ENCODE measurements at regions not wholly inside any gene's neighbourhood (a gene's known extent, or its start where the extent isn't known, plus 50 kb on each side); places are given as distances from the start of the nearest gene placed in this dataset.

DNA sequence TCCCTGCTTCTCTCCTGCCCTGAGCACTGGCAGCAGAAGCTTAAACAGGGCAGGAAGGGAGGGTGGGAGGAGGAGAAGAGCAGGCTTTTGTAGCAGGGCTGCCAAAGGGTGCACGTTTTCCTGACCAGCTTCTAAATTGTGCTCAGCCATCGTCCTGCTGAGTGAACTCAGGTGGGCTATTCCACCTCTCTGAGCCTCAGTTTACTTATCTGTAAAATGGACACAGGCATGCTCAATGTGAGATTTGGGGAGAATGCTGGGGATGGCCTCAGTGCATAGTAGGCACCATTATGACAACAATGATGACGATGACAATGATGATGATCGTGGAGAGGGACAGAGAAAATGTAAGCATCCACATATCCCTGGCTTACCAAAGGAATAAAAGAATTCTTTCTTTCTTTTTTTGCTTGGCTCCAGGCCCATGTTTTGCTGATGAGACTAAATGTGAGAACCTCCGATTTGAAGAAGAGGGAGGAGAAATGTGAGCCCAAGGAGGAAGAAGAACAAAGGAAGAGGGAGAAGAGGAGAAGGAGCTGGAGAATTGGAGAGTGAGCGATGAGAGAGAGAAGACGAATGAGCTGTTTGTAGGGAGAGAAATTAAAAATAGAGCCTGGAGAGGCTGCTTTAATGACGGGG, 105.5 kb upstream of the MYL2 start:
- no peak overlapping the region for H3K4me3 ChIP-seq
- H3K4me1 ChIP-seq: no peaks in the 10 kb centered on the region
- H3K27ac ChIP-seq: no peak overlapping the region
- no peaks in the 10 kb centered on the region for H3K9me3 ChIP-seq
- intact Hi-C loops (cut with DNase I; ENCODE audit: low total_unique reads): loop anchor here (5.0 kb wide), 1 partner anchor 1336 kb away; no protein-coding TSS in a partner anchor
- no peak for TF ChIP-seq POLR2A (IDR thresholded peaks at IDR 0.05)
- no peak for TF ChIP-seq POLR2AphosphoS5 (IDR thresholded peaks at IDR 0.05)
- TF ChIP-seq, protein P1, sequence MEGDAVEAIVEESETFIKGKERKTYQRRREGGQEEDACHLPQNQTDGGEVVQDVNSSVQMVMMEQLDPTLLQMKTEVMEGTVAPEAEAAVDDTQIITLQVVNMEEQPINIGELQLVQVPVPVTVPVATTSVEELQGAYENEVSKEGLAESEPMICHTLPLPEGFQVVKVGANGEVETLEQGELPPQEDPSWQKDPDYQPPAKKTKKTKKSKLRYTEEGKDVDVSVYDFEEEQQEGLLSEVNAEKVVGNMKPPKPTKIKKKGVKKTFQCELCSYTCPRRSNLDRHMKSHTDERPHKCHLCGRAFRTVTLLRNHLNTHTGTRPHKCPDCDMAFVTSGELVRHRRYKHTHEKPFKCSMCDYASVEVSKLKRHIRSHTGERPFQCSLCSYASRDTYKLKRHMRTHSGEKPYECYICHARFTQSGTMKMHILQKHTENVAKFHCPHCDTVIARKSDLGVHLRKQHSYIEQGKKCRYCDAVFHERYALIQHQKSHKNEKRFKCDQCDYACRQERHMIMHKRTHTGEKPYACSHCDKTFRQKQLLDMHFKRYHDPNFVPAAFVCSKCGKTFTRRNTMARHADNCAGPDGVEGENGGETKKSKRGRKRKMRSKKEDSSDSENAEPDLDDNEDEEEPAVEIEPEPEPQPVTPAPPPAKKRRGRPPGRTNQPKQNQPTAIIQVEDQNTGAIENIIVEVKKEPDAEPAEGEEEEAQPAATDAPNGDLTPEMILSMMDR (IDR thresholded peaks at IDR 0.05): no peak
- H3K27me3 ChIP-seq: peaks cover 0 to 70% of the 10 kb centered on the region in 2 donors
- H3K36me3 ChIP-seq: no peaks in the 10 kb centered on the region
- DNase-seq (ENCODE audit: low spot score in 2 of 2): no peak

GRCh38 chr12:111025301-111025700, 104.9 kb upstream of the MYL2 start:
- Histone ChIP-seq H3K36me3 (no peaks in the 10 kb centered on the region), H3K27ac (no peak overlapping the region), H3K4me3 (no peak overlapping the region), H3K4me1 (no peaks in the 10 kb centered on the region), H3K27me3 (peaks cover 0 to 68% of the 10 kb centered on the region in 2 donors), H3K9me3 (no peaks in the 10 kb centered on the region)
- DNase-seq (ENCODE audit: low spot score in 2 of 2): no peak
- intact Hi-C loops (cut with DNase I; ENCODE audit: low total_unique reads): loop anchor here (5.0 kb wide), 1 partner anchor 1337 kb away; no protein-coding TSS in a partner anchor
- TF ChIP-seq, protein P1 (IDR thresholded peaks at IDR 0.05): no peak
- TF ChIP-seq POLR2AphosphoS5 (IDR thresholded peaks at IDR 0.05) (no peak), POLR2A (IDR thresholded peaks at IDR 0.05) (no peak)

GRCh38 chr12:111024205-111024801, 103.9 kb upstream of the MYL2 start:
- H3K4me3 ChIP-seq: no peak overlapping the region
- no peaks in the 10 kb centered on the region for H3K36me3 ChIP-seq
- no peak overlapping the region for H3K27ac ChIP-seq
- intact Hi-C loops (cut with DNase I; ENCODE audit: low total_unique reads): no loop called here
- no peak for TF ChIP-seq POLR2AphosphoS5 (IDR thresholded peaks at IDR 0.05)
- TF ChIP-seq, protein P1 (IDR thresholded peaks at IDR 0.05): peak in 2 of 3 donors; percentile 45 to 67
- no peak for DNase-seq (ENCODE audit: low spot score in 2 of 2)
- H3K27me3 ChIP-seq: peaks cover 0 to 65% of the 10 kb centered on the region in 2 donors
- H3K9me3 ChIP-seq: no peaks in the 10 kb centered on the region
- no peaks in the 10 kb centered on the region for H3K4me1 ChIP-seq

- Histone ChIP-seq H3K9me3 (no peaks in the 10 kb centered on the region), H3K36me3 (no peaks in the 10 kb centered on the region), H3K27me3 (peaks cover 0 to 67% of the 10 kb centered on the region in 2 donors), H3K4me1 (no peaks in the 10 kb centered on the region), H3K27ac (no peak overlapping the region), H3K4me3 (no peak overlapping the region)
- intact Hi-C loops (cut with DNase I; ENCODE audit: low total_unique reads): no loop called here
- TF ChIP-seq, protein P1 (IDR thresholded peaks at IDR 0.05): no peak
- TF ChIP-seq POLR2A (IDR thresholded peaks at IDR 0.05): no peak
- no peak for TF ChIP-seq POLR2AphosphoS5 (IDR thresholded peaks at IDR 0.05)
- DNase-seq (ENCODE audit: low spot score in 2 of 2): no peak
Measured at GRCh38 chr12:111022386-111022785, 102.0 kb upstream of the MYL2 start.

DNA sequence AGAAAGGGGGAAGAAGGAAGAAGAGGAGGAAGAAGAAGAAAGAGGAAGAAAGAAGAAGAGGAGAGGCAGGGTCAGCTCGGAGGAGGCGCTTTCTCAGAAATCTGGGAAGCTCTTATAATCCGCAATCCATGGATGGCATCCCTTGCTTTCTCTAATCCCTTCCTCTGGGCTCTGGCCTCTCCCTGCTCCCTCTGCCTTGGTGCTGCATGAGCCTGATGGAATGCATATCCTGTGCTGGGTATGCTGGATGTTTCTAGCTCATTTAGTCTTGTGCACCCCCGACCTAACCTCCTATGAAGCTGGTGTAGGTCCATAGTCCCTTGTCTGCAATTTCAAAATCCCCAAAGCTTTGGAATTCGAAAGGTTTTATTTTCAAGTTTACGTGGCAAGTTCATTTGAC, 94.2 kb upstream of the MYL2 start:
- H3K4me1 ChIP-seq: no peaks in the 10 kb centered on the region
- H3K4me3 ChIP-seq: no peak overlapping the region
- H3K27me3 ChIP-seq: peaks cover 0 to 28% of the 10 kb centered on the region in 2 donors
- H3K36me3 ChIP-seq: no peaks in the 10 kb centered on the region
- DNase-seq (ENCODE audit: low spot score in 2 of 2): no peak
- intact Hi-C loops (cut with DNase I; ENCODE audit: low total_unique reads): no loop called here
- H3K27ac ChIP-seq: no peak overlapping the region
- TF ChIP-seq POLR2AphosphoS5 (IDR thresholded peaks at IDR 0.05) (no peak), POLR2A (IDR thresholded peaks at IDR 0.05) (no peak)
- TF ChIP-seq, protein P1 (IDR thresholded peaks at IDR 0.05): no peak
- H3K9me3 ChIP-seq: peaks cover 0 to 11% of the 10 kb centered on the region in 2 donors

Data from breast epithelium (tissue), 4 donors.